Stimulated activated CD8-positive, alpha-beta memory T cell treated with anti-CD3 and anti-CD28 coated beads, Interleukin-2, amount 100 ng/mL, for 1 hour (primary cell): ENCODE measurements at regions not wholly inside any gene's neighbourhood (a gene's known extent, or its start where the extent isn't known, plus 50 kb on each side); places are given as distances from the start of the nearest gene placed in this dataset.

Experiments used
- DNase-seq, 2 donors: peaks; one replicate each; pipeline ENCODE4 v3.0.0-alpha.2; 2020; ENCODE audit warnings: low read depth in 2 of 2

DNA sequence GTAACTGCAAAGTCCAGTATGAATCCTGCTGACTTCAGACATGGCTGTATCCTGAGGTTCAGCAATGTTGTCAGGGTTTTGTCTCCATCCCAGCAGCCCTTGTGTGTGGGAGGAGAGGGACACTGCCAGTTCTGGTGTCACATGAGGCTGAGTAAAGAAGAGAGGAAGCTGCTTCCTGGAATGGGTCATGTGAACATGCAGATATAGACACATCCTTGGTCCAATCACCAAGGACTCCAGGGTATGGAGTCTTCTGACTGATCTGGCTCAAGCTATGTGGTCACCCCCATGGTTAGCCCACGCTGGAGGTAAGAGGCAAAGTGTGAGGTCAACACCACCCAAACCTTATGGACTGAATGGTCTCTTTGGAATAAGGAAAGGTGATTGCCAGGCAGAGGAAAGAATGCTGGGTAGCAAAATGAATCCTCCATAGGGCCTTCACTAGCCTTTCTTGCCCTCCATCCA, 134.4 kb upstream of the SLC1A4 start:
- DNase-seq: no peak

DNA sequence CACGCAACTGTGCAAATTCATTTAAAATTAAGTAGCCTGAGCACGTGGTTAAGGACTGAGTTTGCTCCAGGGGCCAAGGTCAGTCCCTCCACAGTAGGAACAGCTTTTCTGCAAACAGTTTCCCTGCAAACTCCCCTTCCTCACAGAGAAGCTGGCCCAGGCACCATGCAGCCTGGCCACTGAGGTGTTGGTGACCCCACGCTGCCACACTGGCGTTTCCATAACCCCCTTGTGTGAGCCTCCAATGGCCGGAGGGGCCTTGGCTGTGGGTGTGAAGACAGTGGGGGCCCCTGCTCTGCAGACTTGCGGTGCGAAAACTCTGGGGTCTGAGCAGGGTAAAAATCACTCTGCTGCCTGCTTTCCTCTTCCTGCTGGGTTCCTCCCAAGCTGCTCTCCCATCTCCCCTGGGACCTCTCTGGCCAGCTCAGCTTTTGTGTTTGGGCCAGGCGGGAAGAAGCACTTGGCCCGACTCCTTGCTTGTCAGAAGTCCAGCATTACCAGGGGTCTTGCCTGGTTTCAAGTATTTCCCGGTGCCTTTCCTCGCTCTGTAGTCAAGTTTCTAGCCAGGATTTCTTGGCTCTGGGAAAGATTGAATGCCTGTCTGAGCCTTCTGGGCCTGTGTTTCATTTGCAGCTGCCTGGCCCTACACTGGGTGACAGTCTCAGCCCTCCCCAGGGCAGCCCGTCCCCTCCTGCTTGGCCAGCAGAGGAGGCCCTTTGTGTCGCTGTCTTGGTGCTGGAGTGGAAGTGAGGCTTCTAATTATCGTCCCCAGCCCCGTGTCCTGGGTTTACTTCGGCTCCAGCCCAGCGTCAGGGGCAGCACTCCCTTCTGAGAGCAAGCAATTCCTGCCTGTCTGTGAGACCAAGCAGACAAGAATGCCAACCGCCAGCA, 131.4 kb upstream of the SLC1A4 start:
- no peak for DNase-seq

DNA sequence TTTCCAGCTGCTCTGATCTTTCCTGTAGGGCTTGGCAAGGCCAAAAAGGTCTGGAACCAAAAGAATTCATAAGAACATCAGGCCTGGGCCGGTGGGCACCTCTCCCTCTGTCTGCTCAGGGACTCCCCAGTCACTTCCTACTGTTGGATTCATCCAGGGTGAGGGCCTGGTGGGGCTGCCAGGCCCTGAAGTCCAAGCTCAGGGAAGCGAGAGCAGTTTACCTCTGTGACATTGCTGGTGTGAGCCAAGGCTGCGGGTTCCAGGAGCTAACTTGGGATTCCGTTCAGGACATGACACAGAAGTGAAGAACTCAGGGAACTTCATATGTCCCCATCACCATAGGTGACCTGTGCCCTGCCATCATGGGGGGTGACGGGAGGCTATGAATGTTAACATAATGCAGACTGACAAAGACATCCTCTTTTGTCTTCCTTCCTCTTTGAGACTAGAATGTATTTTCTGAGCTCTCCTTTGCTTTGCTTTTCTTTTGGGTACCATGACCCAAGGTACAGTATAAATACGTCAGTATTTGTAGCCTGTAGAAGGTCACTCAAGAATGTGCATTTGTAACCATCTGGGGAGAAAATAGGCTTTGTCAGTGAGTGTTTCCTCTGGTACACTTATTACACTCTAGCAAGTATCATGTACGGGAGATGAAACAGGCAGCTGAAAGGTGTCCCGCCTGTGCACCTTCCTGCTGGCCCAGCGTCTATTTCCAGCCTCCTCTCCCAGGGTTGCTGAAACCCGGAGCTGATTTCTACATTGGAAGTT, 130.5 kb upstream of the SLC1A4 start:
- DNase-seq: no peak

DNA sequence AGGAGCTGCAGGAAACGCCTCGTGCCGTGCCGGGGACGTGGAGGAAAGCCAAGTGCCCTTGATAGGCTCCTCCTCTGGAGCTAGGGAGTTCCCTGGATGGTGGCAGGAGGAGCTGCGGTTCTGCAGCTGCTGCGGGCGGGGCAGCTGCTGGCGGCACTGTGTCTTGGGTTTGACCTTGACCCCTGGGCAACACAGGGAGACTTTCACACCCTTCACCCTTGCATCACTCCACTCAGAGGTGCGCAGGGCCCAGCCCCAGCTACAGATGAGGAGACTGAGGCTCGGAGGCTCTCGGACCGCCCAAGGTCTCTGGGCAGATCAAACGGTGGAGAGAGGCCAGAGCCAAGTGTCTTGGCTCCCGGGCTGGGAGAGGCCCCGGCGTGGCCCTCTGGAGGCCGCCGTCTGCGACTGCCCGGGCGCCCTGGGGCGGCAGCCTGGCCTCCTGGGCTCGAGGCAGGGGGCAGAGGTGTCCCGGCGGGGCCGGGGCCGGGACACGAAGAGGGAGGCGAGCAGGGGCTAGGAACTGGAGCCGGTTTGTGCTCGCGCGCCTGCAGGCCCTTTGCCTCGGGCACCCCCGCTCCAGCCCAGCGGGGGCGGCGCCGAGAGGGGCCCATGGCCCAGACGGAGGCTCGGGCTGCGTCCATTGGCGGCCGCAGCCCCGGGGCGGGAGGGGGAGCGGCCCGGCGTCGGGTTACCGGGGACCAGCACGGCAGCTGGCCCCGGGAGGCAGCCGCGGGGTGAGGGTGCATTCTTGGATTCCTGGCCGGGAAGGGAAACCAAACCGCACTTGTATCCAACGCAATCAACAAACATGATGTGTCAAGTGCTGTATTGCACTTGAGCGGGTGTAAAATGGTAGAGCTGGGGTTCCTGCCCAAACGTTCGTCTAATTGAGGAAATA, 129.6 kb upstream of the SLC1A4 start:
- DNase-seq: no peak

DNA sequence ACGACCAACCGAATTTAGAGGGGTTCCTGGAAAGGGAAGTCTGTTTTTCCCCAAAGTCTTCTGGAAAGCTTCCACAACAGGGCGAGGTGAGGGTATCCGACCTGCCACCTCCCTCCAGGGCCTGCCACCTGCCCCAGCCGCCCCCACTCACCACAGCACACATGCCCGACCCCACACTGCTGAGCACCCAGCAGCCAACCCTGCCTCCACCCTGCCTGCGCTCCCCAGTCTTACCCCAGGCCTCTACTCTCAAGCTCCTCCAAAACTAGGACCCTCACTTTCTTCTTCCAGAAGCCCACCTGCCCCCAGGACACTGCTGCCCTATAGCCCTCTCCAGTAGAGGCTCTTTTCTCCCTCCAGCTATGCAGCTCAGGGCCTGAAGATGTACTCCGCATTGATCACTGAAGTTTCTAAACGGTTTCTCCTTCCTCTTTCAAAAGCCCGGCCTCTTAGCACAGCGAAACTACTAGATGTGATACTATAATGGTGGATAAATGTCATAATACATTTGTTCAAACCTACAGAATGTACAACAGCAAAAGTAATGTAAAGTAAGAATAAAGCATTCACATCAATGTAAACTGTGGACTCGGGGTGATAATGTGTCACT, 128.8 kb upstream of the SLC1A4 start:
- no peak for DNase-seq

DNA sequence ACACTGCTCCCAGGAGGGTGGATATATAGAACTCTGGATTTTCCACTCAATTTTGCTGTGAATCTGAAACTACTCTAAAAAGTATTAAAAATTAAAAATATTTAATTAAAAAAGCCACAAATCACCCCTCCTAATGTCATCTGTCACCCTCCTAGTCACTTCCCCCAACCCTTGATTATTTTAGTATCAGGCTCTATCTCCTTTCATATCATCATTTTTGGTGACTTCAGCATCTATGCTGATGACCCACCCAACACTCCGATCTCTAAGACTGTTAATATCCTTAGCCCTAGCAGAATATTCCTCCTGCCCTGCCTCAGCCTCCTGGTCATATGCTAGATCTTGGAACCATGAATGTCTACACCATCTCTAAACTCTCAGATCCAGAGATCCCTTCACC, 128.3 kb upstream of the SLC1A4 start:
- DNase-seq: no peak

DNA sequence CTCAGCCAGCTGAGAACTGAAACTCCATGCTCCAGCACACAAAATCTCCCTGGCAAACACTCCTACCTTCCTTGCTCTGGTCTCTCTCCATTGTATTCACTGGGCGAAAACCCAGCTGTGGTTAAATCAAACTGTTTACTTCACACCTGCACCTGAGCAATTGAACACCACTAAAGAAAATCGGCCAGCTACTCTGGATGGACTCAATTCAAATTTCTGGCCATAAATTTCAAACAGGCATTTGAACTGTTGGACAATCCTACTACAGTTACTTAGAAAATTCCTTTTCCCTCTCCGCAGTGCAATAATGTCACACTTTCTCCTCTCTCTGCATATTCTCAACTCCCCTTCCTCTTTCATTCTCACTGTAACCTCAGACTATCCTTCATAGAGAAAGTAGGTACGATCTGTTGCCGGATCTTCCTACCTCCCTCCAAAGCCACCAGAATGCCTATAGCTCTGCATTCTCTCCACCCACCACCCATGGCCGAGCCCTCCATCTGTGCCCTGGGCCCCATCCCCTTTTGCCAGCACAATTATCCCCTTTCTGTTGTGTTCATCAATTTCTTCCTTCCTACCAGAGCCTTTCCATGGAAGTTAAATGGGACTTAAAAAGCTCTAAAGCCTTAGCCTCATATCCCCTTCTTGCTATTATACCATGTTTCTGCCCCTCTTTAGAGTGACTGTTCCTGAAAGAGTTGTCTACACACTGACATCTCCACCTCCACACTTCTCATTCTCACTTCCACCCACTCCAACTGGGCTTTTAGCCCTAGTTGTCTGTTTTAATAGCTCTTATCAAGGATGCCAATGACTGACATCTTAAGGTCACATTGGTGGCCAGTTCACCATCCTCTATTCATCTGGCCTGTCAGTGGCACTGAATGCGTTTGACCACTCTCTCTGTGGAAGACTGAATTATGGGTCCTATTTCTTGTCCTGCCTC, 127.5 kb upstream of the SLC1A4 start:
- no peak for DNase-seq

DNA sequence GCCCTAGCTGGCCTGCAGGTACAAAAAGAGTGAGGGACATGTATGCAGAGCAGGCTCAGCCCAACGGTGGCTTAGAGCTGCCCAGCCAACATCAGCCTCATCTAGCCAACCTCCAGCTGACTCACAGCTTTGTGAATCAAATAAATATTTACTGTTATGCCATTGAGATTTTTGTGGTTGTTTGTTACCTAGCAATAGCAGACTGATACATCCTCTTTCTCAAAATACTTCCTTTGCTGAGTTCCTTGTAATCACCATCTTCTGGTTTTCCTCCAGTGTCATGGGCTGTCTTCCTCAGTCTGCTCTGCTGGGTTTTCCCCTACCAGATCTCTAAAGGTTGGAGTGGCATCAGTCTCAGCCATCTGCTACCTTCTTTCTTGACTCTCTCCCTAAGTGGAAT, 126.6 kb upstream of the SLC1A4 start:
- no peak for DNase-seq

DNA sequence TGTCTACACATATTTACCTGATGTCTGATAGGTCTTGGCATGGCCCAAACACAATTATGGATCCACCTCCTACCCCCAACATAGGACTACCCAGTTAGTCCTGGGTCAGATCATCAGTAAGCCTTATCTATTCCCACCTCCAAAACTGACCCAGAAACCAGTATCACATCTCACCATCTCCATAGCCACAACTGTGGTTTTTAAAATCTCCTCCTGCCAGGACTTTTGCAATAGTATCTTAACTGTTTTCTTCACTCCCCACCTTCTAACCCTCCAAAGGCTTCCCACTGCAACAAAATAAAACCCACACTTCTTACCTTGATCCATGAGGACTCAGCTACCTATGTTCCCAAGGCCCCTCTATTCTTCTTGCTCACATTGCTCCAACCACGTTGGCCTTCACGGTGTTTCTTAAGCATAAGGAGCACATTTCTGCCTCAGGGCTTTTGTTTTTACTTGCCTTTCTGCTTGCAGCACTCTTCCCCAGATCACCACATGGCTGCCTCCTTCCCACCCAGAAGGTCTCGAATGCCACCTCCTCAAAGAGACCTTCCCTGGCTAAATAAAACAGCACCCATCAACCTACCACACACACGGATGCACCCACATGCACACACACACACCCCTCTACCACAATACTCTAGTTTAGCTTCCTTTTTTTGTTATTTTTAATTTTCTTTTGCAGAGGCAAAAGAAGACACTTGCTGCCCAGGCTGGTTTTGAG, 125.9 kb upstream of the SLC1A4 start:
- no peak for DNase-seq

DNA sequence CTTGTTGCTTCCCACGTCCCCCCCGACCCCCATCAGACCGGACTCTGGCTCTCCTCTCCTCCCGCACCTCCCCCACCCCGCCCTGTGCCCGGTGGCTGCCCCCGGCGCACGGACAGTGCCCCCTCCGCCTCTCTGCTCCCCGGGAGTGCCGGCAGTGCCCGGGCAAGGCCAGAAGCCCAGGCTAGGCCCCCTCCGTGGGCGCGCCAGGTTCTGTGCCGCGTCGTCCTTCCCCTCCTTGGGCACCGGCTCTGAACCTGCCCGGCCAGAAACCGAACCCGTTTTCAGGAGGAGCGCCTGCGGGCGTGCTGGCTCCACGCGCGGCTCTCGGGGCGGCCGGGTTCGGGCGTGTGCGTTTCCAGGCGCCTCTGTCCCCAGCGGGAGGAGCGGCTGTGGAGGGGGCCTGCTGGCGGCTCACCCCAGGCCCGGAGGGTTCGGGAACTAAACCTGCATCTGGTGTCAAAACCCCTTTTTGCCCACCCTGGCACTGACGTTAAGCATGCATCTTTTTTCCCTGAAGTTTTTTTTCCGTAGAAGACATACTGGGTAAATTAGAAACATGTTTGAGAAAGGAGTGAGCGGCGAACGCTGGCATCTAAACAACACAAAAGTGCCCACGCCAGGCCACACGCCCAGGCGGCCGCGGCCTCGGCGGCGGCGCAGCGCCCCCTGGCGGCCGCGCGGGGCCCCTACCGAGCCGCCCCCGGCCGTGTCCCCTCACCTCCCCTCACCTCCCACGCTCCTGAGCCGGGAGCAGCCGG, 123.9 kb upstream of the SLC1A4 start:
- peak; percentile 31 to 53 for DNase-seq

DNA sequence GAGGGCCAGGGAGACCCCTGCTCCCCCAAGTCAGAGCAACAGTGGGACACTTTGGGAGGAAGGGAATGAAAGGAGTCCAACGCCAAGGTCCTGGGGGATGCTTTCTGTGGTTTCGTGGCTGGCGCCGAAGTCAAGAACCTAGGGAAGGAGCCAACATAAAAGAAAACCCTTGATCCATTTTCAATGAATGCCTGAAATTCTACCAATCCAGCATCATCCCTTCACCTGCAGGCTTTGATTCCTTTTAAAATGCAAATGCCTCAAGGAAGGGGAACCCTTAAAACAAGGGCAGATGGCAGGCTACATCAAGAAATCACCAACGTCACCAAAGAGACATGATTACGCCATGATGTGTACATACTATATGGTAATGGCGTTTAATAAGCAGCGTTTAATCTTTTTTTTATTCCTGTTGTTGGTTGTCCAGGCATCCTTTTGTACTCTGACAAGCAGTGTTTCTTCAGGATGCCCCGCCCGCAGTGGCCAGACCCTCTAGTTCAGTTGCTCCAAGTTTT, 123.3 kb upstream of the SLC1A4 start:
- DNase-seq: no peak

DNA sequence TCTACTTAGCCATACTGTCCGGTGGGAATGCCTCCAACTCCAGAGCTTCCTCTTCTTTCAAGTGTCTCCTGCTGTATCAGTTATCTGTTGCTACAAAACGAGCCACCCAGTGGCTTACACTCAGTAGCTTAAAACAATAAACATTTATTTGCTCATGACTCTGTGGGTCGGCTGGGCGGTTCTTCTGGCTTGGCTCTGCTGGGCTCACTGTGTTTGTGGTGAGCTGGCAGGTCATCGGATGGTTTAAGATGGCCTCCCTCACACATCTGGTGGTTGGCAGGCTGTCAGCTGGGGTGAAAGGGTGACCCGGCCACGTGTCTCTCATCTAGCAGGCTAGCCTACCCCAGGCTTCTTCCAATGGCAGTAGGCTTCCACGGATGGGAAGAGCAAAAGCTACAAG, 122.4 kb upstream of the SLC1A4 start:
- DNase-seq: no peak

DNA sequence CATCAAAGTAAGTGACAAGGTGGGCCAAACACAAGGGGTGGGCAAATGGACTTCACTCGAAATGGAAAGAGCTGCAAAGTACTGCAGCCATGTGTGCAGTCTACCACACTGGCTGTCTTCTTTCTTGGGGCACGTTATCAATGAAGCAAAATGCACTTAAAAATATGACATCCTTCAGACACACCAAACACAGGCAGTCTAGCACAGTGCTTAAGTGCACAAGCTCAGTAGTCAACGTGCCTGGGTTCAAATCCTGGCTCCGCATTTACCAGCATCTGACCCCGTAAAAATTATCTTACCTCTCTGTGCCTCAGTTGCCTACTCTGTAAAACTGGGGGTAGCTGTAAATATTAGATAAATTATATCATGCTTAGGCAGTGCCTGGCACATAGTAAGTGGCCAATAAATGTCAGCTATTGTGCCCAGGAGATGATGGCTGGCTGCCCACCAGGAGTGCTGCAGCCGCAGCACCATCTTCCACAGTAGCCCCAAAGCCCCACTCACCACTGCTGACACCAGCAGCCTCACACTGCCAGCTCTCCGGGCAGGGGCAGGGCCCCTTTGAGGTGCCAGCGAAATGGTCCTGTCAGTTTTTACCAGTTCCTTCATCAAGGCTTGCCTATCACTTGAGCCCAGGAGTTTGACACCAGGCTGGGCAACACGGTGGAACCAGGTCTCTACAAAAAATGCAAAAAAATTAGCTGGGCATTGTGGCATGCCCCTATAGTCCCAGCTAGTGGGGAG, 121.8 kb upstream of the SLC1A4 start:
- DNase-seq: no peak

DNA sequence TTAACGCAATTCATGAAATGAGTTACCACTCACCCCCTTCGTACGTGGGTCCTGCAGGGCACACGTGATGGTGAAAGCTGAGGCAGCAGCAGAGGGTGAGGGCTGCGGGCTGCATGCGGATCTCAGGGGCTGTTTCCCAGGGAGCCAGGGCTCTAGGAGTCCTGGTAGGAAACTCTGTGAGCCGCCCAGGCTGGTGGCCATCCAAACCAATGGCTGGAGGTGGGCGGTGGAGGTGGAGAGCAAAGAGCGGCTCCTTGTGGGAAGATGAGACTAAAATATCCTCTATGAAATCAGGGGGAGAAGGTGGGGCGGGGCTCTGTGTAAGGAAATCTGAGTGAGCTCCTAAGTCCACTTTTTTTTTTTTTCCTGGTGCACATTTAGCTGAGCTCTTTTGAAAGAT, 120.1 kb upstream of the SLC1A4 start:
- DNase-seq: no peak

DNA sequence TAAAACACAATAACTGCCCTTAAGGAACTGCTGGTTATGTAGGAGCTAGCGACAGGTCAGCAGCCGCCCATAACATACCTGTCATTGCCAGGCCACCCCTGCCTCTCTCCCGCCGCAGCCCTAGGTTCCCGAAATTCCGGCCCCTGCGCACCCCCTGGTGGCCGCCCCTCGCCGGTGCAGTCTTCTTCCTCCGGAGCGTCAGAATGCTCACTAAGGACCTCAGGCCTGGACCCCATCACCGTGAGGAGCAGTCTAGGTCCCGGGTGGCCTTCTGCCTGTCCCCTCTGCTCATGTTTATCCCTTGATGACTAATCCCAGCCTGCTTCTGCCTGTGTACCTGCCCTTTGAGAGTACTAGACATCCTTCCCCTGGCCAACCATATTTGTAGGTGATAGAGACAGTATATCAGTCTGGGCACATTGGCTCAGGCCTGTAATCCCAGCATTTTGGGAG, 115.7 kb upstream of the SLC1A4 start:
- peak; percentile 65 to 67 for DNase-seq

DNA sequence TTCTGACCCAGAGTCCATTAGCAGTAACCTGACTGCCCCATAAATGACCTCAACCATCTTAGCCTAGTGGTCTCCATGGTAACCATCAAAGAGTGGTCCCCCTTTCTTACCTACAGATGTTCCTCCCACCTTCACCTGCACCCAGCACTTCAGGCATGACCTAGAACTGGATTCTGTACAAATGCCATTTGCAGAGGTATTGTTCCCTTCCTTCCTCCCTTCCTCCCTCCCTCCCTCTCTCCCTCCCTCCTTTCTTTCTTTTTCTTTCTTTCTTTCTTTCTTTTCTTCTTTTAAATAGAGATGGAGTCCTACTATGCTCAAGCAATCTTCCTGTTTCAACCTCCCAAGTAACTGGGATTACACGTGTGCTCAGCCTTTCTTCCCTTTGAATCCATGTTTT, 114.6 kb upstream of the SLC1A4 start:
- DNase-seq: no peak

DNA sequence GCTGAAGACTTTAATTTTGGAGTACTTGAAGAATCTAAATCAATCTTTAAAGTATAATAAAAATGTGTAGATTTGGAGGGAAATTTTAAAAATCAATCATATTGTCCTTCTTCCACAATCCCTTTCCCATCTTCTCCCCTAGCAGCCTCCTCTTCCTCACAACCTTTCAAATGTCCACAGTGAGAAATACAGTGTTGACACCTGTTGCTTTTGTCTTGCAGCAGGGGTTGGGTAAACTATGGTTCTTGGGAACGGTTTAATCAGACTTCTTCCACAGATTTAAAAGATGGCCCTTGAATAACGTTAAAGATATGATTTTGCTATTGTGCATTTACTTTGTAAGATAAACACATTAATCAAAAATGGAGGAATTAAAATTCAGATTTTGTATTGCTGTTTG, 113.8 kb upstream of the SLC1A4 start:
- DNase-seq: no peak

DNA sequence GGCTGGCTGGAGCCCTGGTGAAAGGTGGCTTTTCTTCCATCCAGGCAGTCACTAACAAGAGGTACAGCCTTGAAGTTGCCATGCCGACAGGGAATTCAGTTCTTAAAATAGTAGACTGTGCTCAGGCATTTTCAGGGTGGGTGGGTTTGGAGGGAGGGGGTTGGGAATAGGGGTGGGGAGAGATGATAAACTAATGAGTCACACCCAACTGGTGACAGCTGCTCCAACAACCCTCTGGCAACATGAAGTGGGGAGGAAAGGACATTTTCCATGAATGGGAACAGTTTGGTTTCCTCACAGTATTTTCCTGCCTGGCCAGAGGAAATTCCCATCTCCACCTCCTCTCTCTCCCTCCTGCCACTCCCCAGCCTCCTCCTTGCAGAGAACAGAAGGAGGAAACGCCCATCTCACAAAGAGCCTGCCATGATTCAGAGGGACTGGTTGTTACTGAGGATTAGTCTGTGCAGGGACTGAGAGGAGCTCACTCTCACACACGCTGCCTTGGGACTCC, 113.0 kb upstream of the SLC1A4 start:
- DNase-seq: no peak
